Breast epithelium (tissue), 3 donors: ENCODE measurements at regions not wholly inside any gene's neighbourhood (a gene's known extent, or its start where the extent isn't known, plus 50 kb on each side); places are given as distances from the start of the nearest gene placed in this dataset.

Experiments
- CTCF ChIP-seq, 3 donors: fragments of 450-650 bp; IDR thresholded peaks; one replicate each; pipeline ENCODE4 v1.5.1; 2016 to 2017; ENCODE audit warnings: antibody characterized with exemption in 3 of 3, mild to moderate bottlenecking in 3 of 3, moderate library complexity in 3 of 3
- POLR2A ChIP-seq: fragments of 450-650 bp; IDR thresholded peaks from one replicate; pipeline ENCODE4 v1.6.1; 2016; ENCODE audit warnings: antibody characterized with exemption, mild to moderate bottlenecking, moderate library complexity
- POLR2AphosphoS5 ChIP-seq, 3 donors: sonication (generic); formaldehyde crosslinking; IDR thresholded peaks; one replicate each; pipeline ENCODE4 v1.6.1; 2017; ENCODE audit warnings: antibody characterized with exemption in 3 of 3

GRCh38 chr22:47287516-47287915, 525.1 kb downstream of the TBC1D22A start:
- no peak for TF ChIP-seq CTCF (IDR thresholded peaks at IDR 0.05)
- no peak for TF ChIP-seq POLR2A
- TF ChIP-seq POLR2AphosphoS5 (IDR thresholded peaks at IDR 0.05) = no peak
